ENCODE measurements at regions not wholly inside any gene's neighbourhood (a gene's known extent, or its start where the extent isn't known, plus 50 kb on each side); places are given as distances from the start of the nearest gene placed in this dataset.

- CTCF ChIA-PET, result no interaction called here
- Histone ChIP-seq H3K27ac (no peak overlapping the region), H3K9me2 (ENCODE audit: insufficient read depth) (no peaks in the 10 kb centered on the region), H3K4me2 (no peak overlapping the region), H3K9me3 (ENCODE audit: insufficient read depth, low read depth) (no peaks in the 10 kb centered on the region), H3K4me1 (replicated peaks; ENCODE audit: insufficient read depth) (no peaks in the 10 kb centered on the region), H4K20me1 (ENCODE audit: insufficient read depth) (no peaks in the 10 kb centered on the region), H3K4me3 (no peak overlapping the region), H2AFZ (no peak overlapping the region), H3K36me3 (ENCODE audit: low read depth) (no peaks in the 10 kb centered on the region), H3K79me2 (ENCODE audit: low read depth) (no peaks in the 10 kb centered on the region), H3F3A (ENCODE audit: insufficient read depth, low read depth) (no peaks in the 10 kb centered on the region), H3K27me3 (ENCODE audit: insufficient read depth, low read depth) (no peaks in the 10 kb centered on the region)
- no TSS peak for BruUV-seq (replicated peaks)
- TF ChIP-seq, protein P1, sequence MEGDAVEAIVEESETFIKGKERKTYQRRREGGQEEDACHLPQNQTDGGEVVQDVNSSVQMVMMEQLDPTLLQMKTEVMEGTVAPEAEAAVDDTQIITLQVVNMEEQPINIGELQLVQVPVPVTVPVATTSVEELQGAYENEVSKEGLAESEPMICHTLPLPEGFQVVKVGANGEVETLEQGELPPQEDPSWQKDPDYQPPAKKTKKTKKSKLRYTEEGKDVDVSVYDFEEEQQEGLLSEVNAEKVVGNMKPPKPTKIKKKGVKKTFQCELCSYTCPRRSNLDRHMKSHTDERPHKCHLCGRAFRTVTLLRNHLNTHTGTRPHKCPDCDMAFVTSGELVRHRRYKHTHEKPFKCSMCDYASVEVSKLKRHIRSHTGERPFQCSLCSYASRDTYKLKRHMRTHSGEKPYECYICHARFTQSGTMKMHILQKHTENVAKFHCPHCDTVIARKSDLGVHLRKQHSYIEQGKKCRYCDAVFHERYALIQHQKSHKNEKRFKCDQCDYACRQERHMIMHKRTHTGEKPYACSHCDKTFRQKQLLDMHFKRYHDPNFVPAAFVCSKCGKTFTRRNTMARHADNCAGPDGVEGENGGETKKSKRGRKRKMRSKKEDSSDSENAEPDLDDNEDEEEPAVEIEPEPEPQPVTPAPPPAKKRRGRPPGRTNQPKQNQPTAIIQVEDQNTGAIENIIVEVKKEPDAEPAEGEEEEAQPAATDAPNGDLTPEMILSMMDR (conservative IDR thresholded peaks at IDR 0.05), result no peak
- no peak for TF ChIP-seq EZH2 (IDR thresholded peaks at IDR 0.05; ENCODE audit: low read depth)
- intact Hi-C loops (cut with micrococcal nuclease; ENCODE audit: unreplicated experiment), result no loop called here
- DNase-seq, result no peak
- POLR2A ChIA-PET (ENCODE audit: unreplicated experiment), result interaction anchor here (0.6 kb wide), 1 partner anchor 1088 kb away, joined by 4 read pairs; no protein-coding TSS in a partner anchor
Measured at GRCh38 chr9:28758341-28758740, 1185.1 kb upstream of the C9orf72 start.

DNA sequence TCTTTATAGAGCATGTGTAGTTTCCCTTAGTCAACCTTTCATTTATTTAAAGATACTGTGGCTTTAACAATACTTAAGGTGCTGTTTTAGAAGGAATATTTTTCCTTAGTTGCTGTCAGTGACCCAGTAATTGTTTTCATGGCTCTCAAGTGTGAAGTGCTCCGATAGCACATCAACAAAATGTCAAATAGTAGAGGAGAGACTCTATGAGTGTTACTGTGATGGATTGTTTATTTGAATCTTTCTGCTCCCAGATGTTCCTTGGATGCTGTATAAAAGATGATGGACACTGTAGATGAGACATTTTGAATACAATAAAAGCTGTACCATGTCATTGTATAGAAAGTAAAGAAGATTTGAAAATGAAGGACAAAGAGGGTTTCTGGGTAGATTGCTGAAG, 1185.7 kb upstream of the C9orf72 start:
- Histone ChIP-seq H3K9me3 (ENCODE audit: insufficient read depth, low read depth) (no peaks in the 10 kb centered on the region), H3K36me3 (ENCODE audit: low read depth) (no peaks in the 10 kb centered on the region), H3K79me2 (ENCODE audit: low read depth) (no peaks in the 10 kb centered on the region), H3K4me3 (no peak overlapping the region), H3K27me3 (ENCODE audit: insufficient read depth, low read depth) (no peaks in the 10 kb centered on the region), H3K4me1 (replicated peaks; ENCODE audit: insufficient read depth) (no peaks in the 10 kb centered on the region), H4K20me1 (ENCODE audit: insufficient read depth) (no peaks in the 10 kb centered on the region), H2AFZ (no peak overlapping the region), H3K4me2 (no peak overlapping the region), H3K27ac (no peak overlapping the region), H3F3A (ENCODE audit: insufficient read depth, low read depth) (no peaks in the 10 kb centered on the region), H3K9me2 (ENCODE audit: insufficient read depth) (no peaks in the 10 kb centered on the region)
- BruUV-seq (replicated peaks), result no TSS peak
- CTCF ChIA-PET, result no interaction called here
- intact Hi-C loops (cut with micrococcal nuclease; ENCODE audit: unreplicated experiment), result no loop called here
- TF ChIP-seq EZH2 (IDR thresholded peaks at IDR 0.05; ENCODE audit: low read depth), result no peak
- TF ChIP-seq, protein P1 (conservative IDR thresholded peaks at IDR 0.05), result no peak
- no peak for DNase-seq
- POLR2A ChIA-PET (ENCODE audit: unreplicated experiment), result no interaction called here

- BruUV-seq (replicated peaks), result no TSS peak
- Histone ChIP-seq H4K20me1 (ENCODE audit: insufficient read depth) (no peaks in the 10 kb centered on the region), H3K4me3 (no peak overlapping the region), H3K27ac (no peak overlapping the region), H3K4me2 (no peak overlapping the region), H3K27me3 (ENCODE audit: insufficient read depth, low read depth) (no peaks in the 10 kb centered on the region), H3K79me2 (ENCODE audit: low read depth) (no peaks in the 10 kb centered on the region), H3K9me2 (ENCODE audit: insufficient read depth) (no peaks in the 10 kb centered on the region), H3K36me3 (ENCODE audit: low read depth) (no peaks in the 10 kb centered on the region), H3F3A (ENCODE audit: insufficient read depth, low read depth) (no peaks in the 10 kb centered on the region), H3K9me3 (ENCODE audit: insufficient read depth, low read depth) (no peaks in the 10 kb centered on the region), H3K4me1 (replicated peaks; ENCODE audit: insufficient read depth) (no peaks in the 10 kb centered on the region), H2AFZ (no peak overlapping the region)
- no peak for DNase-seq
- TF ChIP-seq EZH2 (IDR thresholded peaks at IDR 0.05; ENCODE audit: low read depth), result no peak
- TF ChIP-seq, protein P1 (conservative IDR thresholded peaks at IDR 0.05), result no peak
- POLR2A ChIA-PET (ENCODE audit: unreplicated experiment), result no interaction called here
- intact Hi-C loops (cut with micrococcal nuclease; ENCODE audit: unreplicated experiment), result no loop called here
- CTCF ChIA-PET, result no interaction called here
Measured at GRCh38 chr9:28762167-28762566, 1188.9 kb upstream of the C9orf72 start.

Measured in PC-9 (cell line).